ENCODE measurements at regions not wholly inside any gene's neighbourhood (a gene's known extent, or its start where the extent isn't known, plus 50 kb on each side); places are given as distances from the start of the nearest gene placed in this dataset.
A peak's percentile ranks its signal among the peaks of the same experiment; 100 is the strongest.
"Not testable (repeated sequence)": the region's sequence is repeated elsewhere in the genome, so short reads cannot be mapped to it uniquely, and the experiment has no call there.

DNA sequence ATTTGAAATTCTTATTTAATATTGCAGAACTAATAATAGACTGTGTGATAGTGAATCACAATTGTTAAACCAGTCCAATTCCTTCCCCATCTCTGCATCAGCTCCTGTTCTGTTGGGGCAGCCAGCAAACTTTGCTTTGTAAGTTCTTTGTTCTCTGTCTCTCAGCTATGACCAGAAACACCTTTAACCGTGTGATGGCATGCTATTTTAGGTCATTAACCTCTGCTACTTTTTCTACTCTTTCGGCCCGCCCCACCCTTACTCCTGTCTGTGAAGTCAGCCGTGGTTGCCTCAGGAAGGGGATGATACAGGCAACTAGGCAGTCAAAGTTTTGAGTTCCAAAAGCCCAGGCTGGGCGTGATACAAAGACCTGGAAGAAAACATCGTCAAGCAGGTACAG, 51.3 kb upstream of the EGFL6 start:
- no peak for DNase-seq

DNA sequence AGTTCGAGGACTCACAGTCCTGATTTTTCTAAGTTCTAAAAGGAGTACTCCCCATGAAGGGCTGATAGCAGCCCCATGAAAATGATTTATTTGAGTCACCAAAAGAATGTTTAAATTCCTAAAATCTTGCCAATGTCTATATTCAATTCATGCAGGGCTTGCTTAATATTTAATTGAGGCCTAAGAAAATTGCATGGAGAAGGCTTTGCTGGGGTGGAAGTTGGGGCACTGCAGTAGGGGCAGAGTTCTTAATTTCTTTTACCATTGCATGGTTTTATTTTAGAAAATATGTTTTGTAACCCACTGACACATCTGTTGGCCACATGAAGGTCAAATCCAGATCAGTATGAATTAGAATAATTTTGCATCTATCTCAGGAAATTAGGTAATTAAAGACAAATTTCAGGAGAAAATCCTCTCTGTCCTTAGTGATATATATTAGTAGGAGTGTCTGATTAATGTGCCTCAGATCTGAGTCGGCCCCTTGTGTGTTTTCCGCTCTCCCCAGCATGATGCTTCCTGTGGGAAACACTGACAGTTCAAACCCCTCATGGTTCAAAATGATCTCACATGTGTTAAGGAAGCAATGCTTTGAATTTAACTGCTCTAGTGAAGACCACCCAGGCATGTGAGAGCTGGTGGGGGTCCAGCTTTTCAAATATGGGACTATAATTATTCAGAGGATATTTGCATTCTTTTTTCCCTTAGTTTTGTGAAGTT, 54.0 kb upstream of the EGFL6 start:
- no peak for DNase-seq

GRCh38 chrX:13511944-13512330, 57.5 kb upstream of the EGFL6 start:
- no peak for DNase-seq

- DNase-seq, result no peak
Observed at GRCh38 chrX:13511241-13511943, 58.0 kb upstream of the EGFL6 start.

- no peak for DNase-seq
Observed at GRCh38 chrX:13507893-13508292, 61.5 kb upstream of the EGFL6 start.

DNA sequence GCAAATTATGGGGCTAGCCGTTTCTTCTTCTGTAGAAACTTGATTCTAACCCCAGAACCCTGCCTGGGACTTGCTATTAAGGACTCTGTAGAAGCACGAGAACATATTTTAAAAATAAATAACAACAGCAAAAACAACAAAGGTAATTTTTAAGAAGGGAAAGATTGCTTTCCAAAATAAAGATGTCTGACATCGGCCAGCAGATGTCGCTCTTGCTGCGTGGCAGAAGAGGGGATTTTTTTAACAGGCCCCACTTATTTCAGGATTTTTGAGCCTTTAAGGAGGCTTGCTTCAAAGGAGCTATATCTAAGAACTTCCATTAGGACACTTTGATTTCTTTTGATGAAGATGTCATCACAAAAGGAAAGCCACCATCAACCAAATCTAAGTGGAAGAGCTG, 62.8 kb upstream of the EGFL6 start:
- DNase-seq, result peak; percentile 47

DNA sequence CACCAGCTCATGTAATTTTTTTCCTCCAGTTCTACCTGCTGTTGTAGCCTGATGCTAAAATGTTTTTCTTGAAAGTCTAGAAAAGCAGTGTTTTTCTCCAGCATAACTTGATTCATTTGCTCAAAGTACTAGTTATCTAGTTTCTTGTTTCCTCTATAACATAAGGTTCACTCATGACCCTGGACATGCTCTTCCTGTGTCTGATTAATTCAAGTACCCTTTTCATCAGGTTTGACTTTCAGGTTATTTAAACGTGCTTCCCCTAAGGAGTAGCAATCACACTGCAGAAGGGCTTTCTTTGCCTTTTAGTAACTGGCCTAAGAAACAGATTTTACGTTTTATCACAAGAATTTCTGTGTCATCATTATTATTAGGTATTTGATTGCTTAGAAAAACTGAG, 66.8 kb upstream of the EGFL6 start:
- no peak for DNase-seq

GRCh38 chrX:13499736-13500135, 69.7 kb upstream of the EGFL6 start:
- no peak for DNase-seq

DNA sequence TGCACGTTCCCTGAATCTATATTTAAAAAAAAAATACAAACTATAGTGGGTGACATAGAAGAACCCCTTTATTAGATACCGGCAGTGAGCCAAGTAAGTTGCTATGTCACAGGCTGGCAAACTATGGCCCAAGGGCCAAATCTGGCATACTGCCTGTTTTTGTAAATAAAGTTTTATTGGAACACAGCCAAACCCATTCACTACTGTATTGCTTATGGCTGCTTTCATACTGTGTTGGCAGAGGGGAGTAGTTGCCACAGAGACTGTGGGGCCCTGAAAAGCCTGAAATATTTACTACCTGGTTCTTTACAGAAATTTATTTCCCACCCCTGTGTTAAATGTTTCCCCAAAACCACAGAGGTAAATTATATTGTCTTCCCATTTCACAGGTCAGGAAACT, 71.2 kb upstream of the EGFL6 start:
- no peak for DNase-seq

DNA sequence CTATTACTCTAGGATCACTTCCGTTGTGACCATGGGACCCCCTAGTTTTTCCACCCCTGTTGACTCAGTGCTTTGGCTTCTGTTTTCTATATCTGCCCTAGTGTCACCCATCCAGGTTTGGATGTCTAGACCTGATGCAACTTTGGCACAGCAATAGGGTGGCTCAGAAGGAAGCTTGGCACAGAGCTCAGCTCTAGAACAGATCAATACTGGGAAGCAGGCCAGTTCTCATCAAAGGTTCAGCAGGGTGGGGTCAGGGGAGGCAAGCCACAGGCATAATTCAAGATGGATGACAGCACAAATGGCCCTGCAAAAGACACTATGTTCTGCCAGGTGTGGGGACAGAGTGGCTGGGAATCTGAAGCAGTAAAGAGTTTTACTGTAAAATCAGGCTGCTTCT, 74.2 kb upstream of the EGFL6 start:
- no peak for DNase-seq

DNA sequence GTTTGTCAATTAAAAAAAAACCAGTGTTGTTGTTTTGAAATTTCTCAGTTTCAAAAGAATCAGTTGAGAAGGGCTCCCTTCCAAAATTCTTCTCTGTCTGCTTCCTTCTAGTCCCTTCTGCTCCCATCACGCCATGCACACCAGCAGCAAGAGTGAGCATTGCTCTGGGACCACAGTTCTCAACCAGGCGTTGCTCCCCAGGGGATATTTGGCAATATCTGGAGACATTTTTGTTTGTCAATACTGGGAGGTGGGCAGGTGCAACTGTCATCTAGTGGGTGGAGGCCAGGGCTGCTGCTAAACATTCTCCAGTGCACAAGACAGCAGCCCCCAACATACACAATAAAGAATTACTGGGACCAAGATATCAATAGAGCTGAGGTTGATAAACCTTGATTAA, 74.8 kb upstream of the EGFL6 start:
- DNase-seq, result no peak

- no peak for DNase-seq
Observed at GRCh38 chrX:13493659-13494058, 75.7 kb upstream of the EGFL6 start.

DNA sequence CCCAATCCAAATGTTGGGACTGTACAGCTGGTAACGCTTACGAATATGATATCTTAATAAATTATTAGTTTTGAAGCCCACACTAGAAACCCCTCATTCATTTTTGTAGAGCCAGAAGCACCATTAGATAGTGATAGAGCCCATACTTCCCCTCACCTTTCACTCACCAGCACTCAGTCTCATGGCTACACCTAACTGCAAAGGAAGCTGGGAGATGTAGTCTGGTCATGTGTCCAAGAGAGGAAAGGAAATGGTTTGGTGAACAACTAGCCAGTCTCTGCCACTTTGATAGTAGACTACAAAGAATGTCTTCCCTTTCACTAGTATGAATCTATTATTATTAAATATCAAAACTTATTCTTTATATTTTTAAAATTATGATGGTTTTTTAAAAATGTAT, 77.1 kb upstream of the EGFL6 start:
- DNase-seq, result no peak

- DNase-seq, result no peak
Observed at GRCh38 chrX:13491061-13491460, 78.3 kb upstream of the EGFL6 start.

- DNase-seq, result no peak
Observed at GRCh38 chrX:13489454-13489853, 79.9 kb upstream of the EGFL6 start.

- peak; percentile 69 for DNase-seq
Observed at GRCh38 chrX:13487731-13488505, 81.5 kb upstream of the EGFL6 start.

GRCh38 chrX:13485167-13485566, 84.2 kb upstream of the EGFL6 start:
- DNase-seq, result no peak

GRCh38 chrX:13483773-13484172, 85.6 kb upstream of the EGFL6 start:
- DNase-seq, result peak; percentile 26

- no peak for DNase-seq
Observed at GRCh38 chrX:13482746-13483541, 86.5 kb upstream of the EGFL6 start.

GRCh38 chrX:13480780-13481179, 88.6 kb upstream of the EGFL6 start:
- not testable (repeated sequence) for DNase-seq

- DNase-seq, result no peak
Observed at GRCh38 chrX:13479452-13479813, 90.0 kb upstream of the EGFL6 start.

DNA sequence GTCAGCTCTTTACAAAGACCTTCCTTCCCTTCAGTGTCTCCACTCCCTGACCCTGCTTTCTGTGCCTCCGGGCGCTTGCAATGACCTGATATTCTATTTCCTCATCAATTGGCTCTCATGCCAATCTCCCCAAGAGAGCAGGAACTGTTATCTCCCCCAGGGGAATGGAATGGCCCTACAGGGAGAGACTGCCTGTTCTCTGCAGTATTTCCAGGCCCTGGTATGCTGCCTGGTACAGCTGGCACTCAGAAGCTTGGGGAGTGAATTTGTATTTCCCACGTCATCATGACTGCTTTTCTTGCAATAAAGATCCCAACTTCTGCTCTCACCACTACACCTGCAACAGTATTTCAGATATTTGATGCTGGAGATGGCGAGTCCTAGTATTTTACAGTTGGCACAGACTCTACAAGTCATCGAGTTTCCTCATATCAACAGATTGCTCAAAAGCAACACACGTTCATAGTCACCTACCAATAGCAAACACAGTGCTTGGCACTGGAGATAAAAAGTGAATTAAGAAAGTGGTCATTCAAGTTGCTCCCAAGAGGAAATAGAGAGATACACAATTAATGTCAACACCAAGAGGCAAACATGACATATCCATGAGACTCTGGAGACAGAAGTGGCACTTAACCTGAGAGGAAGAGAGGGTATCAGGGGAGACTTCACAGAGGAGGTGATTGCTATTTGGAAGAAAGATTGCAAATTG, 90.5 kb upstream of the EGFL6 start:
- no peak for DNase-seq

DNA sequence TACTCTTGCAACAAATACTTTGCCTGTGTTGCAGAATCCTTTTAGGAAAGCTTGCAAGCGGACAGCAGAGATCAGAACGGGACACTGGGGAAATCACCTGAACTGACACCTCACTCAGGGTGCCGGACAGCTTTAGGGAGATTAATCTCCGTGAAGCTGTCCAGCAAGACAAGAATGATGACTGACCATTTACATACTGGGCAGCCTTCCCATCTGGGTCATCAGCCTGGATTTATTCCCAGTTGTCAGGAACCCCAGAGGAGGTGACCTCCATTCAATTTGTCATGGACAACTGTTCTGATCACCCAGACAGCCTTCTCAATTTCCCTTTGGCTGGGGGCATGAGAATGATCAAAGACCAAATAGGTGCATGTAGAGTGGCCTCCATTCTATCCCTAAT, 93.0 kb upstream of the EGFL6 start:
- DNase-seq, result no peak
